Karpas-422 (cell line): ENCODE measurements at regions not wholly inside any gene's neighbourhood (a gene's known extent, or its start where the extent isn't known, plus 50 kb on each side); places are given as distances from the start of the nearest gene placed in this dataset.

Experiments
- DNase-seq: peaks from one replicate; pipeline ENCODE4 v3.0.0-alpha.2; 2015
- H2AFZ ChIP-seq: fragments of 200-600 bp; sonication (generic); 2 replicates; pipeline ENCODE4 v1.6.1; 2014; ENCODE audit warnings: antibody characterized with exemption, low read length, mixed read lengths
- H3K27ac ChIP-seq: fragments of 200-600 bp; sonication (generic); 2 replicates; pipeline ENCODE4 v1.5.1; 2014; ENCODE audit warnings: mild to moderate bottlenecking, low read length, moderate library complexity
- H3K27me3 ChIP-seq: fragments of 200-600 bp; sonication (generic); 2 replicates; pipeline ENCODE4 v1.6.1; 2014; ENCODE audit warnings: low read length, mixed read lengths
- H3K36me3 ChIP-seq: fragments of 200-600 bp; sonication (generic); 2 replicates; pipeline ENCODE4 v1.6.1; 2014; ENCODE audit warnings: low read length, mixed read lengths; ENCODE audit not compliant: insufficient read depth
- H3K4me1 ChIP-seq: fragments of 200-600 bp; sonication (generic); 2 replicates; pipeline ENCODE4 v1.6.1; 2014; ENCODE audit warnings: mild to moderate bottlenecking, low read length, mixed read lengths
- H3K4me2 ChIP-seq: fragments of 200-600 bp; sonication (generic); 2 replicates; pipeline ENCODE4 v1.6.1; 2014; ENCODE audit warnings: low read length, low read depth, mild to moderate bottlenecking; ENCODE audit not compliant: poor library complexity, severe bottlenecking
- H3K4me3 ChIP-seq: fragments of 200-600 bp; sonication (generic); 2 replicates; pipeline ENCODE4 v1.5.1; 2014; ENCODE audit warnings: mild to moderate bottlenecking, antibody characterized with exemption, low read length, mixed read lengths
- H3K79me2 ChIP-seq: fragments of 200-600 bp; sonication (generic); 2 replicates; pipeline ENCODE4 v1.6.1; 2014; ENCODE audit warnings: mild to moderate bottlenecking, low read length, mixed read lengths
- H3K9ac ChIP-seq: fragments of 200-600 bp; sonication (generic); 2 replicates; pipeline ENCODE4 v1.6.0; 2014; ENCODE audit warnings: low read length
- H3K9me2 ChIP-seq: fragments of 200-600 bp; sonication (generic), shearing (Covaris generic); replicated peaks from 2 replicates; pipeline ENCODE4 v1.6.0; 2014; ENCODE audit warnings: mild to moderate bottlenecking, low read length, moderate library complexity; ENCODE audit not compliant: insufficient read depth
- H3K9me3 ChIP-seq: fragments of 300-700, 200-600 bp; sonication (generic); 2 replicates; pipeline ENCODE4 v1.6.1; 2014; ENCODE audit warnings: low read length, mixed read lengths
- H4K20me1 ChIP-seq: fragments of 200-600 bp; sonication (generic); 2 replicates; pipeline ENCODE4 v1.6.1; 2014; ENCODE audit warnings: mild to moderate bottlenecking, antibody characterized with exemption, low read length, low read depth; ENCODE audit not compliant: insufficient read depth

- Histone ChIP-seq H3K79me2 (no peaks in the 10 kb centered on the region), H3K36me3 (no peaks in the 10 kb centered on the region), H4K20me1 (no peaks in the 10 kb centered on the region), H3K9me2 (no peaks in the 10 kb centered on the region), H3K9me3 (no peaks in the 10 kb centered on the region), H3K4me2 (peak overlapping the region; percentile 57), H3K27me3 (no peaks in the 10 kb centered on the region), H3K9ac (peak overlapping the region; percentile 42), H3K27ac (peak overlapping the region; percentile 13; the same call in 1 of the 2 replicates), H3K4me3 (peak overlapping the region; percentile 29; the same call in 1 of the 2 replicates), H2AFZ (peak overlapping the region; percentile 76), H3K4me1 (peaks cover 65% of the 10 kb centered on the region)
- no peak for DNase-seq
Measured at GRCh38 chr19:30215248-30215647, 156.9 kb upstream of the ZNF536 start.

DNA sequence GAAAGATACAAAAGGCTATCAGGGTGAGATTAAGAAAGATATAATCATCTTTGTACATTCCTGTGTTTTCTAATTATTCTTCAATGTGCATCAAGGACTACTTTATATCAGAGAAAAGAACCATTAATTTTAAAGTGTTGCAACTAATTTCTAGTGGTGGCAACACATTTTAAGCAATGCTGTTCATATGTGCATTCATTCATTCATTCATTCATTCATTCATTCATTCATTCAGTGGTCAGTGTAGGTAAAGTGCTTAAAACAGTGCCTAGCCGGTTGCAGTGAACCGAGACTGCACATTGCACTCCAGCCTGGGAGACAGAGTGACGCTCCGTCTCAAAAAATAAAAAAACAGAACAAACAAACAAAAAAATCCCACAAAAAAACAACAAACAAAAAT, 155.7 kb upstream of the ZNF536 start:
- Histone ChIP-seq H3K9me3 (no peaks in the 10 kb centered on the region), H2AFZ (no peak overlapping the region), H4K20me1 (no peaks in the 10 kb centered on the region), H3K4me2 (no peak overlapping the region), H3K27me3 (no peaks in the 10 kb centered on the region), H3K27ac (no peak overlapping the region), H3K9ac (no peak overlapping the region), H3K36me3 (no peaks in the 10 kb centered on the region), H3K4me3 (no peak overlapping the region), H3K4me1 (peaks cover 63% of the 10 kb centered on the region), H3K79me2 (no peaks in the 10 kb centered on the region), H3K9me2 (no peaks in the 10 kb centered on the region)
- DNase-seq, result no peak

DNA sequence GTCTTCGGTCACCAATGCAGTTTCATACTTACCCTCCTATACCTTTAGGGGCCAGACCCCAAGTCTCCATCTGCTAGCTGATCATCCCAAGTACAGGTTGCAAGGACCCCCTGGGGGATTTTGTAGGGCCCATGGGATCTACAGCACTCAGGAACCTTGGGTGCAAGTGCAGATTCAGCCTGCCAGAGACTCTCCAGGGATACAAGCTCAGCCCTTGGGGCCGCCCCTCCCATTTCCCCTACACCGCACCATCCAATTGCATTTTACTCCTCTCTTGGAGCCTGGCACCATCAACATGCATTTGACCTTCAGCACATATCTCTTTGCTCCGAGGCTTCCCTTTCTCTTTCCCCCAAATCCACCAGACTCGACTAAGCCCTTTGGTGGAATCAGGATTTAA, 154.7 kb upstream of the ZNF536 start:
- Histone ChIP-seq H2AFZ (peak overlapping the region; percentile 29; the same call in 1 of the 2 replicates), H3K9me2 (no peaks in the 10 kb centered on the region), H4K20me1 (no peaks in the 10 kb centered on the region), H3K9me3 (no peaks in the 10 kb centered on the region), H3K9ac (peak overlapping the region; percentile 45), H3K27ac (peak overlapping the region; percentile 69), H3K4me3 (no peak overlapping the region; the same call in 1 of the 2 replicates), H3K4me2 (peak overlapping the region; percentile 48), H3K79me2 (no peaks in the 10 kb centered on the region), H3K27me3 (no peaks in the 10 kb centered on the region), H3K4me1 (peaks cover 67% of the 10 kb centered on the region), H3K36me3 (no peaks in the 10 kb centered on the region)
- DNase-seq, result peak; percentile 70

DNA sequence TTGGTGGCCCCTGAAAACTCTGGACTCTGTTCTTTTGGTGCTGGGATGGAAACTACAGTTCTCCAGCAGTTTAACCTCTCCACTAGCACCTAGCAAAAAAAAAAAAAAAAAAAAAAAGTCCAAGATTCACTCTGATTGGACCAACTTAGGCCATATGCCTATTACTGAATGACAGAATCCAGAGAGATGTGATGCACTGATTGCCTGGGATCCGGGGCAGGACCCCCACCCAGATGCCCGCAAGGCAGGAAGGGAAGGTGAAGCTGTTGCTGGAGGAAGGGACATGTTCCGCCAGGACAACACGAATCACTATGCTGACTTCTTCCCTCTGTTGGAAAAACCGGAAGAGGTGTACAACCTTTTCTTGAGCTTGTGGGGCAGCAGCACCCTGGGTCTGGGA, 152.5 kb upstream of the ZNF536 start:
- H3K4me1 ChIP-seq, result peaks cover 65% of the 10 kb centered on the region
- no peaks in the 10 kb centered on the region for H3K9me3 ChIP-seq
- no peaks in the 10 kb centered on the region for H3K36me3 ChIP-seq
- H4K20me1 ChIP-seq, result no peaks in the 10 kb centered on the region
- no peak overlapping the region for H3K9ac ChIP-seq
- H3K79me2 ChIP-seq, result no peaks in the 10 kb centered on the region
- DNase-seq, result no peak
- H3K27ac ChIP-seq, result peak overlapping the region; percentile 69
- H3K9me2 ChIP-seq, result no peaks in the 10 kb centered on the region
- H3K27me3 ChIP-seq, result no peaks in the 10 kb centered on the region
- no peak overlapping the region for H3K4me2 ChIP-seq
- H3K4me3 ChIP-seq, result no peak overlapping the region
- no peak overlapping the region for H2AFZ ChIP-seq

DNA sequence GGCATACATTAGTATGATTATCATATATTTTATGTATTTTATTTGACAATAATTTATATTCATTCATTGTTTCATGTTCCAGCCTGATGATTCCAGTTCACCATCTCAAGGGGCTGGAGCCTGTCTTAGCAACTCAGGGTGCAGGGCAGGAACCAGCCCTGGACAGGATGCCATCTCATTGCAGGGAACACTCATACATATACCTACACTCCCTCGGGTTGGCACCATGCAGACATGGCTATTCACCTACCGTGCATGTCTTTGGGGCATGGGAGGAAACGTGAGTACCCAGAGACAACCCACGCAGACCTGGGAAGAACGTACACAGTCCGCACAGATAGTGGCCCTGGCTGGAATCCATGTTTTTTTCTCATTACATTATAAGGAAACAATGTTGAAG, 151.0 kb upstream of the ZNF536 start:
- Histone ChIP-seq H2AFZ (no peak overlapping the region), H4K20me1 (no peaks in the 10 kb centered on the region), H3K4me3 (no peak overlapping the region), H3K27me3 (no peaks in the 10 kb centered on the region), H3K9me2 (no peaks in the 10 kb centered on the region), H3K79me2 (no peaks in the 10 kb centered on the region), H3K4me2 (no peak overlapping the region), H3K9me3 (no peaks in the 10 kb centered on the region), H3K9ac (no peak overlapping the region), H3K27ac (no peak overlapping the region), H3K4me1 (peaks cover 50% of the 10 kb centered on the region), H3K36me3 (no peaks in the 10 kb centered on the region)
- no peak for DNase-seq

DNA sequence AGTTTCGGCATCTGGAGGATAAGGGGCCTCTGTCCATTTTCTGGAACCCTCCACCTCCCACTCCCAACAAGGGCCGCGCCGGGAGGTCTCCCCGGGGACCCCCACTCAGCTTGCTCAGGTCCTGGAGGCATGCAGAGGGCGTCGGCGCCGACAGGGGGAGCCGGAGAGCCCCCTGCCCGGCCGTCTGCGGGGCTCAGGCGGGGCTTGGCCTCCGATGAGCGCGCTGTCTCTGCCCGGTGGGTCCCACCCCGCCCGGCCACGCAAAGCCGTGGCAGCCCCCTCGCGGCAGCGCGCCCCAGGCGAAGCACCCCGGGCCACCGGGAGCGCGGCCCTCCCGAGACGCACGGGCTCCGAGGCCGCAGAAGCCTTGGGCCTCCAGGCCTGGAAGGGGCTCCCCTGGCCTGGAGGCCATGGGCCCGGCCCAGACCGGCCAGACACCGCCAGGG, 149.7 kb upstream of the ZNF536 start:
- no peak overlapping the region for H2AFZ ChIP-seq
- no peaks in the 10 kb centered on the region for H3K27me3 ChIP-seq
- no peaks in the 10 kb centered on the region for H3K36me3 ChIP-seq
- no peaks in the 10 kb centered on the region for H3K9me3 ChIP-seq
- no peaks in the 10 kb centered on the region for H4K20me1 ChIP-seq
- no peak overlapping the region for H3K9ac ChIP-seq
- H3K4me2 ChIP-seq, result no peak overlapping the region
- peak; percentile 76 for DNase-seq
- peaks cover 46% of the 10 kb centered on the region for H3K4me1 ChIP-seq
- H3K4me3 ChIP-seq, result no peak overlapping the region
- no peaks in the 10 kb centered on the region for H3K79me2 ChIP-seq
- no peak overlapping the region for H3K27ac ChIP-seq
- no peaks in the 10 kb centered on the region for H3K9me2 ChIP-seq

- H3K36me3 ChIP-seq, result no peaks in the 10 kb centered on the region
- no peak overlapping the region for H3K9ac ChIP-seq
- H3K27me3 ChIP-seq, result no peaks in the 10 kb centered on the region
Measured at GRCh38 chr19:30222992-30223865, 149.0 kb upstream of the ZNF536 start.

DNA sequence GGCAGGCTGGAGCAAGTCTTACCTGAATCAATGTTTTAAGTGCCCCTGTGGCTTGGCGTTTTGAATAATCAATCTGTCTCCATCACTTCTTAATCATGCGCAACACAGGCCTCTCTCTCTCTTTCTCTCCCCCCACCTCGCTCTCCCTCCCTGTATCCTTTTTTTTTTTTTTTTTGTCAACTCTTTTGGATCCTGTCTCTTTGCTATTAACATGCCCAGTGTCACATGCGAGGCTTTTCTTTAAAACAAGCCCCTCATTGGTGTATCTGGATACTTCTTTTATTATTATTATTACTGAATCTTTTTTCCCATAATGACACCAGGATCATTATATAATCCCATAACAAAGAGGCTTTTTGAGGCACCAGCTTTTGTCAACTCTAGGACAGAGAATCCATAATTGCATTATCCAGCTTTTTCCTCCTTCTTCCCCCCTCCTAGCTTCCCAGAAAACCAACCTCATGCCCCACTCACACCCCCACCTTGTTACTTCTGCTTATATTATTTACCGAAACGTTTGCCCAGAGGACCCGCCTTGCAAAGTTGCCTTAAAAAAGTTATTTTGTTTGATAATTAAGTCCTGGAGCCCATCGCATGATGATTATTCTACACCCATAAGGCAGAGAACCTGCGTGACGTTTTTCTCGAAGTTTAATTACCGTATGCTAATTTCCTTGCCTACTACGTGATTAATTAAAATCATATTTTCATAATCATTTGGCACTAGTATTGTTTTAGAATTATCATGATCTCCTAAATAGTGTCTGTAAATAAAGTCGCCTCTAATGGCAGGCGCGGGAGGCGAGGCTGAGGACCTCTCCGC, 148.1 kb upstream of the ZNF536 start:
- H4K20me1 ChIP-seq, result no peaks in the 10 kb centered on the region
- DNase-seq, result no peak
- H2AFZ ChIP-seq, result no peak overlapping the region
- peaks cover 34% of the 10 kb centered on the region for H3K4me1 ChIP-seq
- 0 out of 2 replicates have a peak, but pooled peaks cover 3% of the 10 kb centered on the region for H3K79me2 ChIP-seq
- no peaks in the 10 kb centered on the region for H3K27me3 ChIP-seq
- no peak overlapping the region for H3K27ac ChIP-seq
- no peaks in the 10 kb centered on the region for H3K9me3 ChIP-seq
- no peaks in the 10 kb centered on the region for H3K9me2 ChIP-seq
- no peaks in the 10 kb centered on the region for H3K36me3 ChIP-seq
- no peak overlapping the region for H3K4me3 ChIP-seq
- H3K4me2 ChIP-seq, result no peak overlapping the region
- no peak overlapping the region for H3K9ac ChIP-seq

More at GRCh38 chr19:30222992-30223865, 149.0 kb upstream of the ZNF536 start:
- no peak overlapping the region for H2AFZ ChIP-seq
- no peak for DNase-seq
- H3K4me1 ChIP-seq, result peaks cover 40% of the 10 kb centered on the region
- H3K79me2 ChIP-seq, result 0 out of 2 replicates have a peak, but pooled peaks cover 2% of the 10 kb centered on the region
- H3K27ac ChIP-seq, result no peak overlapping the region
- H4K20me1 ChIP-seq, result no peaks in the 10 kb centered on the region
- H3K9me2 ChIP-seq, result no peaks in the 10 kb centered on the region
- no peak overlapping the region for H3K4me2 ChIP-seq
- H3K4me3 ChIP-seq, result no peak overlapping the region
- H3K9me3 ChIP-seq, result no peaks in the 10 kb centered on the region
